ENCODE measurements at regions not wholly inside any gene's neighbourhood (a gene's known extent, or its start where the extent isn't known, plus 50 kb on each side); places are given as distances from the start of the nearest gene placed in this dataset.

DNA sequence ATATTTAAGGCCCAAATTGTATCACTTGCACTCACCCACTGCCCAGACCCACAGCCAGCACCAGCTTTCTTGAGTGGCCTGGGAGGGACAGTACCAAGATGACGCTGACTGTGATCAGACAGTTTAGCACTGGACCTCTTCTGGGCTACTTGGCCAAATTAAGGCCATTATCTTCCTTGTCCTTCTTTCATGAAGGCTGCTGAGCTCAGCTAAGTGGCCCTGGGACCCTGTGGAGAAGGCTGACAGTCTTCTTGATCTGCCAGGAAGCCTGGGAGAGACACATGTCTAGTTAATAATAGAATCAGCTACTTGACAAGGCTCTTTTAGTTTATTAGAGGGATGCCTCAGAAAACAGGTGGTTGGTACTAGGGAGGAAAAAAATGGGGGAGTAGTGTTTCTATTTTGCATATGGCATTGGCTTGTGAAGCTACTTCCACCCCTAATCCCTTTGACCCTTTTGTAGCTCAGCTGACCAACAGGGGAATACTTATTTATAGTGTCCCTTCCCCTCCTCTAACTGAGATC, 127.9 kb upstream of the NTM start:
- DNase-seq, result no peak

DNA sequence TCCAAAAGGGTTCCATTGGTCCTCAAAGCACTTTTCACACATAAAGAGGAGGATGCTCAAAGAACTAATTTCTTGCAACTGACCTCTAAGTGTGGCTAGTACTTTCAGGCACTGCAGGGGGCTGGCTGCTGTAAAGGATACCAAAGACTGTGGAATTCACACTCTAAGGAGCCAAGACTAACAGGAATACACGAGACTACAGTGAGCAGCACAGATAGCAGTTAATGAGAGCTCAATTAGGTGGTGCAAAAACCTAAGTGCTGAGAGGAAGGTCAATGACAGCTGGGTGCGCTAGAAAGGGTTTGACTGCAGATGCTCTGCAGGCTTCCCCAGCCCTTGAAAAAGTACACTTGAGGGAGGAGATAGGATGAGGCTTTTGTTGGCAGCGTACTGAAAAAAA, 124.3 kb upstream of the NTM start:
- DNase-seq, result no peak

DNA sequence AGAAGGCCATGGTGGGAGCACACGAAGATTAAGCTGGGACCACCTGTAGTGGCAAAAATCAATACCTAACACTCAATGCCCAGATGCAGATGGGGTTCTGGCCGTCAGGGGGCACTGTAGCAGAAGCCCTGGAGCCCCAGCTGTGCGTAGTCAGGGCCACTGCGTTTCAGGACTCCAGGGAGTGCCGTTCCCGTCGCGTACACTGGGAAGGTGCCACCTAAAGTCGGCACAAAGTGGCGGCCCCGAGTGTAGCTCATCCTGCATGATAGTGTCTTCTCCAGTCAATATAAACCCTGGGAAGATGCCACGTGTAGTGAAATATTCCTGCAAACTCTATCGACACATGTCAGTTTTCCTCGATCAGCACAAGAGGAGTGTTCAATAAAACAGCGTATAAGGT, 123.8 kb upstream of the NTM start:
- no peak for DNase-seq

DNA sequence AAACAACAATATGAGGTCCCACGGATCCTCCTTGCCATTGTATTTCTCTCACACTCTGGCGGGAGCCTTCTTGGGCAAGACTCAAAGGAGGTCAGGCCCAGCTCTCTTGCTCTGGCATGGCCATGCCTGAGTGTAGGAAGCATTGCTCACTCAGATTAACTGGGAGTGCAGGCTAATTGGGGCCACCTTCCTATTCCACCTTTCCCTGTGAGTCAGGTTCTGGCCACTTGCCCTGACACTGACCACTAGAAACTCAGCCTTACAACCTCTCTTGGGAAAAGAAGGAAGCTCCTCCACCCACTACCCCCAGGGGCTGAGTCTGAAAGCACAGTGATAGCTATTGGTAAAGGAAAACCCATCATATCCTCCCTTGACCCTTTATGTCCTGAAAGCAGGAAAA, 121.8 kb upstream of the NTM start:
- no peak for DNase-seq

DNA sequence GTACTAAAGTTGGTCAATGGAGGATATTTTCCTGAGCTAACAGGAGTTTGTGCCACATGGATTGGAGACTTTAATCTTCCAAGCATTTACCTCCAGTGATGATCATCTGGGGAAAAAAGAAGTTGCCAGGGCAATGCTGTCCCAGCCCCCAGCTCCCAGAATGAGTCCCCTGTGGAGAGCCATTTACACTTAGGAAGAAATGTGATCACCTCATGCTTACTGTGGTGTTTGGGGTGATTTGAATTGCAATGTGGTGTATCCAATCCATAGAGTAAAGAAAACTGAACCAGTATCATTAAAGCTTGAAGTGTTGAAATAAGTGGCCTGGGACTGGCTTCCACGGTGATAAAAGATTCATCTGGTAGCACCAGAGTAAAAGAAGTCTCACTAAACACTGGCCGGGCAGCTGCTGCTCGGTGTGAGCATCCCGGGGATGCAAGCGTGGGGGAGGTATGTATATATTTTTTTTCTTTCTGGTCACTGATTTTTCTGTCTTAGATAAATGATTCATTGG, 117.2 kb upstream of the NTM start:
- DNase-seq, result no peak

DNA sequence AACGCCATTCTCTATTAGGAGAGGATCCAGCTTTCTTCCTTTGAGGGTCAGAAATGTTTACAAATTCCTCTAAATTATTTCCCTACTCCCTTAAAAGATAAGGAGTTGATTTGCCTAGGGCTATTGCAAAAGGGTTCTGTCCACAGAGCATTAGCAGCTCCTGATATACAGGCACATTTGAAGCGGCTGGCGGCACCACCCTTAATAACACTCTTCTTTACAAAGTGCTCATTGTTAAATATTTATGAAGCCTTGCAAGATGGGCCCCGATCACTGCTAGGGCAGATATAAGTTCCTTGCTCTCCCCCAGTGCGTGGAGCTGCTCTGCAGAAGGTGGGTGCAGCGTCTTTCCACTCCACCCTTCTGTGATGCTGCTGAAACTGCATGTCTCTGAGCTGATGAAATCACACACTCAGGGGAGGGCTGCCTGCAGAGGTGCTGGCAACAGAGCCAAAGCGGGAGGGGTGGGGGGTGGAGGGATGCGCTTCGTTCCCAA, 116.7 kb upstream of the NTM start:
- DNase-seq, result no peak

DNA sequence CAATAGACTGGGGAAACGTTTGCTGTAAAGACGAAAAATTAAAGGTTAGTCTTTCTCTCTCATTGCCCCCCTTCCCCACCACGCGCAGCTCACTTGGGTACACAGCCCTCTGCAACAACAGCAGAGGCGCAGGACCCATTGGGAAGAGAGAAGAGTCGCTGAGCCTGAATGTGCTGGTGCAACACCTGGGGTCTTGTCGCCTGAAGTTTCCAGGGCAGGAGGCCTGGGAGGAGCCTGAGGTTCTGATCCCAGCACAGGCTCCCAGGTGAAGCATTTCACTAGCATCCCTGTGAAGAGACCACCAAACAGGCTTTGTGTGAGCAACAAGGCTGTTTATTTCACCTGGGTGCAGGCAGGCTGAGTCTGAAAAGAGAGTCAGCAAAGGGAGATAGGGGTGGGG, 116.2 kb upstream of the NTM start:
- no peak for DNase-seq

DNA sequence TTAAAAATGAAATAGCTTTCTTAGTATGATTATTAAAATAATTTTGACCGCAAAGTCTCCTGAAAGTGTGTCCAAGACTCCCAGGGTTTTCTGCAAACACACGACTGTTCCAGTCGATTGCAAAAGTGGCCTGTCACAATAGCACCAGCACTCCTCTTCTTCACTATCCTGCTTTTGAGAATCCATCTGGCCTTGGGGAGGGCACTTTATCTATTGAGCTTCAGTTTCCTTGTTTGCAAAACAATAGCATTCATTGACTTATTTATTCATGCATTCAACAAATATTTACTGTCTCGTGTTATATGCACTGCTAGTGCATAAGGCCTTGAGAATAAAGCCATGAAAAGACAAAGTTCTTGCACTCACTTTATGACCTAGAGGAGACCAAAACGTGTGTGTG, 96.2 kb upstream of the NTM start:
- DNase-seq, result no peak

DNA sequence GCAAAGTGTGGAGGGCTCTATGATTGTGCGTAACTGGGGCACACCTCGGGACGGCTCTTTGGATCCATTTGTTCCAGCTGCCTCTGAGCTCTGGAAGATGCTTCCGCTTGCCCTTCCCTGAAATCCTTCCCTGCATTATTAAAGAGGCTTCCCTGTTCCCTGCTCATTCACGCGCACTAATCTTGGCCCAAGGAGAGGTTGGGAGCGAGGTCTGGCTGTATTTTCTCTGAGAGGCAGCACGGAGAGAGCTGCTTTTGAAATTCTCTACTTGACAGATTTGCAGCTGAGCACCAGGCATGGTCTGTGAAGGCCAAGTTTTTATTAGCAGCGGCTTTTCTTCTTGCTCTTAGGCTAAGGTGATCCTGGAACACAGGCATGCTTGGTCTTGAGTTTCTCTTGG, 94.8 kb upstream of the NTM start:
- no peak for DNase-seq

DNA sequence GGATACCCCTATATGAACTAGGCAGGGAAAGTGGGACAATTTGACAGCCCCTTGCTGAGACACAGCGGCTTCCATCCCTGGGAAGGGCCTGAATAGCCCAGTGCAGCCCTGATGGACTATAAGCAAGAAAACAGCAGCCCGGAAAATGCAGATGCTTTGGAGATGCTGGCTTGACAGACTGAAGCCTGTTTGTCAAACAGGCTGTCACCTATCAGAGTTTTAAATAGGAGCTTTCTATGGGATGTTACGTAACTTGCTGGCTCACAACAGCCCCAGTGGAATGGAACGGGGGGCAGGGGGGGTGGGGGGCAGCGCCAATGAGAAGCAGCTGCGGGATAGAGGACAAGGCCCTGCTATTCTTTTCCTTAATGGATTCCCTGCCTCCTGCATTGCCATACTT, 91.9 kb upstream of the NTM start:
- no peak for DNase-seq

DNA sequence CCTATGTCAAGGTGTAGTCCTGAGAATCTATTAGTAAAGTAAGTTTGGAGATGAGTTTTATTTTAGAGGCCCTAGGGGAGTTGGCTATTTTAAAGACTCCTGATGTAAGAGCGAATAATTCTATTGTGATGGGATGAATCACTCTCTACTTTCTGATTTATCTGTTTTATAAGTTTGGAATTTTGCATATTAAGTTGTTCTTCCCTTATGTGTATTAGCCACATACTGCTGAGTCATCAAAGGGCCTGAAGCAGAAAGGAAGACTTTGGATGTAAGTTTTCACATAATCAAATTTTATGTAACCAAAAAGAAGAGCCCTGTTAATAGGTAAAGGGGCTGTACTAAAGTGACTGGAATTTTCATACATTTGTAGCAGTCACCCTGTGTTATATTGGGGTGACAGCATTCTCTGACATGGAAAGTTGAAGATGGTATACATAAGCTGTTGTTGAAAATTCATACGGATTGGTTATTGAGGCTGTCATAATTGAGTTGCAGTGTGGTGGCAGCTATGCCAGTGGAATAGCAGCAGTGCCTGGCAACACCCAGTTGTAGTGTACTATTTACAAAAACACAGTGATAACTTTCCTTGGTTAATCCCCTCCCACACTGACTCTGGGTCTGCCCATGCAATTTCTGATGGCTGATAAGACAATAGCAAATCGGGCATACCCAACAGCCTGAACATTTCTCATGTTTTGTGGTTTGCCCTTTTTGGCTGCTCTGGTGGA, 90.6 kb upstream of the NTM start:
- no peak for DNase-seq

DNA sequence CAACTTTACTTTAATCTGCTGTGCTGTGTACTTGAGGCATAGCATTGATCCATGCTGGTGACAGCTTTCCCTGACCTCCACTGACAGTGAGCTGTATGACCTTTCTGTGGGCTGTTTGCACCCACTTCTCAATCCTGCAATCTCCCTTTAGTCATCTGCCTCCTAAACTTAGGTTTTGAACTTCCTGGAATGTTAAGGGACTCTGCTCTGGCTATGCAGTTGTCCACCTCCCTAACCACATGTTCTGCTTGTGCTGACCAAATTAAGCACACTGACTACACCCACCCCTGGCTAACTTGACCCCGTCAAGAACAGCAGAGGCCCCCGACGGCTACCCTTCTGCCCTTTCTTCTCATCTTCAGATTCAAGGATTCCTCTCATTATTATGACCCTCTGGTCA, 89.1 kb upstream of the NTM start:
- no peak for DNase-seq

DNA sequence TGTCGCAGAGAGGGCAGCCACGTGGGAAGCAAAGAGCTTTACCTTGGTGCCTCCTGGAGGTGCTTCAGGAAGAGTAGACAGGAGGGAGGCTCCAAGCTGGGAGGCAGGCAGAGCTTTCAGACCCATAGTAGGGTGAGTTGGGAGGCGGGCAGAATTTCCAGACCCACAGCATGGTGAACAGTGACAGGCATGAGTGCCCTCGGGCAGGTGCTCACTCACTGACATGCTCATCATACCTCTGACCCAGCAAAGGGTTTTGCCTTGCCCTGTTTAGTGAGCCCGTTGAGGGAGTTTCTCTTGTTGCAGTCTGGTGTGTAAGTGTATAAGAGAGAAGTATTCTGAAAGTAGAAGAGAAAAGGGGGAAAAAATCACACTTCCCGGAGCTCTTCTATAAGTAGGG, 86.4 kb upstream of the NTM start:
- DNase-seq, result no peak

DNA sequence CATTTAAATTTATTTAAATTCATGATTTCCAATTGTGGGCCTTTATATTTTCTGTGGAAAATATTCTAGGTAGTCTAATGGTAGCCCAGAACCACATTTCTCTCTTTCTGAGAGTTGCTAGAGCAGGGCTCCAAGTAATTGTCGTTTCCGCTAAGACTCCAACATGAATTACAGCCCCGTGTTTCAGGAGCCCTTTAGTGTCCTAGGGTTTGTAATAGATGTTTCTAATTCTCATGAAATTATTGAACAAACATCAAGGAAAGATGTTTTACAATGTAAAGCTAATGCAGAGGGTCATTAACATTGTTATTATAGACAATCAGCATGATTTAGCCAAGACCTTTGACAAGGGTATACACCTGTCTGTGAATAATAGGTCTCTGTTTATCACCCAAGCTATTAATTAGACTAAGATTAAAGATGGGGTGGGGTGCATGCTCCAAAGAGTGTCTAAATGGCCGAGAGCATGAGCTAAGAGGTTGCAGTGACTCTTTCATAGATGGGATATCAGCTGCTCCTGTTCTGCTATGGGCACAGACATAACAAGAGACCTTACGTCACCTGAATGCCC, 81.8 kb upstream of the NTM start:
- no peak for DNase-seq

DNA sequence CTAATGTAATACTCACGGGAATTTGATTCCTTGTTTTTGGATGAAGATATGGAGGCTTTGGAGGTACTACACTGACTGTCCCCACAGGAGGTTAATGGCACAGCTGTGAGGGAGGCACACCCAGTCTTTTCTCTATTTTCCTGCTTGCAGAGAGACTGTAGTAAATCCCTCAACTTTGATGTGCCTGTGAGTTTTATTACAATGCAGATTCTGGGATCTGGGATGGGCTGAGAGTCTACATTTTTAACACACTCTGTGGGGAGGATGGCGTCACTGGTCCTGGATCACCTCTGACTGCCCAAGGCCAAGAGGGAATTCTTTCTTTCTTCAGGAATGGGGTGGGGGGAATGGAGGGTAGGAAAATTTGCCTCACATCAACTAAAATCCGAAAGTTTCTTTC, 80.2 kb upstream of the NTM start:
- DNase-seq, result no peak

DNA sequence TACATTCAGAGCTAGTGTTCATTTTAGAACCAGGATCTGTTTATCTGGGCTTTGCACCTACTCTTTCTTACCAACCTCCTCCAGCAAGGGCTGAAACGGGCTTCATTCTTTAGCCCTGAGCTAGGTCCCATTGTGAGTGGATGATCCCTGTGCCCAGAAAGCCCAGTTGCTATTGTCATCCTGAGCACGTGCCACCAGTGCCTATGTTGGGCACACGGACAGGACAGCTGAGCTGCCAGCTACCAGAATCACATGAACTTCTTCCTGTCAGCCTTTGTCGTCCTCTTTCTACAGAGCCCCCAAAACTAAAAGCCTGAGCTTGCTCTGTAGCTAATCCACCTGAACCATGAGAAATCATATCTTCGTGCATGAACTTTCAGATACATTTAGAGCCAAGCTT, 74.4 kb upstream of the NTM start:
- DNase-seq, result no peak

DNA sequence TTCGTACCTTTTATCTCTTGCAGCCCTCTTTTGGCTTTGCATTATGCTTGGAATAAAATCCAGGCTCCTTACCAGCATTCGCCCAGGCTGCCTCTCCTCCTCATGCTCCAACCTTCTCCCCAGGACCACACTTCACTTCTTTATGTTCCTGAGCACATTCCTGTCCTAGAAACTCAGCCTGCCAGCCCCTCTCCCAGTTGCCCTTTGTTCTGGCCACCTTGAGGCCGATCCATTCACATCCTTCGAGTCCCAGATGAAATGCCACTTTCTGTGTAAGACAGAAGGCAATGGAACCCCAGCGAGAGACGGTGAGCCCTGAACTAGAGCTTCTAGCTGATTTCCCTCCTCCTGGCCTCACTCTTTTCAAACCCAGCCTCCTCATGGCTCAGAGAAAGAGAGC, 73.0 kb upstream of the NTM start:
- no peak for DNase-seq

DNA sequence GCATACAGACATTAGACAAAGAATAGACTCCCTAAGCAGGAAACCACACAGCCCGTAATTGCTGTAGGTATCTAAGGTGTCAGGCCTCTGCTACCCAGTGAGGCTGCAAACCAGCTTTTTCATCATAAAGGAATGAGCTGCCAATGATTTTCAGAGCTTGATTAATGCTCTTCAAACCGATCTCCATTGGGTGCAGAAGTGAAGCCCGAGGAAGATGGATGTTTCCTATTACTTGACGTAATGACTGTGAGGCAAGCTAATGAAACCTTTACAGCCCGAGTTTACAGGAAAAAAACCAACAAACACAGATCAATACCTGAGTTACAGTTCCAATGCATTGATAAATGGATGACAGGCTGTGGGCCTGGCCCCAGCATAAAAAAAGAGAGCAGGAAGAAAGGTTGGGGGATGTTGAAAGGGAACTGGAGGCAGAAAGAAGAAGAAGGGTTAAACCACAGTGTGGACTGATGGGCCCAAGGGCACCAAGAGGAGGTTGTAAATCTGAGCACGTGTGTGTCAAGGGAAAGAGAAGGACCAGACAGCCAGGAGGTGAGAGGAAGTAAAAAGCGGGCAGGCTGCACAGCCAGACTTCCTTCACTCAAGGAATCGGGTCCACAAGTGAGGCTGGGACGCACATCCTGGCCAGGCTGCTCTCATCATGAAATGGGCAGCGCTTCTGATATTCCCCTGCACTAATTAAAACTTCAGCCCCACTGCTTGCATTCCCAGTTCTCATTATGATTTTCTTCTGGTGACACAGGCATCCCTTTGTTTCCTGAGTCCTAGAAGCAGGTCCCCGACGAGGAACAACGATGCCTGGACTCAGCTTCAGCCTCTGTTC, 70.6 kb upstream of the NTM start:
- DNase-seq, result no peak

DNA sequence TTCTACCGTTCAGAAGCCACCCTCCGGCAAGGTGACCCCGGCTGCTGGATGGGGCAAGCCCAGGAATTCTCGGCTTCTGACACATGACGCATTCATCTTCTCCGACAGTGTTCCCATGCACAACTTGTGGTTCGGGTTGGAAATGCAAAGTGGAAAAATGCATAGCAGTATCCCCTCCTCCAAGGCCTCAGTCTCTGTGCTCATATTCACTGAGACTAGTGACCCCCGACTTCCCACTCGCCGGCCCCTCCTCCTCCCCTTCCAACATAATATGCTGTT, 70.0 kb upstream of the NTM start:
- no peak for DNase-seq

DNA sequence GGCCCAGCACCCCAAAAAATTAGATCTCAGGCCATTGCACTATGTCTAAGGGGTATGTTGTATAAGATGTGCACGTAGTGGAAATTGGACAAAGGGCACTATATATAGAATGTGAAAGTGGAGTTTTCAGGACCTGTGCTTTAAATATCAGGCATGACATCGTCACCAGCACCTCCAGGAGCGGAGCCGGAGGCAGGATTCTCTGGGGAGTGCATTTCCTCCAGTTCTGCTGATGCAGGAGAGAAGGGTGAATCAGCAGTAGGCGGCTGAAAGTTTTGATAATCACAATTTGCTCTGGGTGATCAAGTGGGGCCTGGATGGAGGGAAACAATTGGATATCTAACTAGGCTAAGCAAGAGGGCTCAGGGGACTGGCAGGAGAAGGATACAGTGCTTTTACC, 69.1 kb upstream of the NTM start:
- no peak for DNase-seq

DNA sequence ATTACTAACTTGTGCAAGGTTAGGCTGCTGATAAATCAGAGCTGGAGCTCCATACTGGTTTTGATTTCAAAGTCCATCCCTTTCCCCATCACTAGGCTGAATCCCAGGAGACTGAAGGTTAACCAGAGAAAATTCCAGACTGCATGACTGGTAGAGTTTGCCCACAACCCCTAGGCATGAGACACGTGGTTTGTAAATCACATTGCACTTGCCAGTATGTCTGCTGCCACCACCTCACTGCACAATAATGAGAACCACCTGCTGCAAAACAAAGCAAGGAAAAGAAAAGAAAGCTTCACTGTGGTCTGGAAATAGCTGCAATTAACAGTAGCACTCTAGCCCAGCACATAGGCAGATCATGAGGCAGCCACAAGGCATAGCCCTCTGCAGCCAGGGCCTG, 67.6 kb upstream of the NTM start:
- DNase-seq, result no peak

DNA sequence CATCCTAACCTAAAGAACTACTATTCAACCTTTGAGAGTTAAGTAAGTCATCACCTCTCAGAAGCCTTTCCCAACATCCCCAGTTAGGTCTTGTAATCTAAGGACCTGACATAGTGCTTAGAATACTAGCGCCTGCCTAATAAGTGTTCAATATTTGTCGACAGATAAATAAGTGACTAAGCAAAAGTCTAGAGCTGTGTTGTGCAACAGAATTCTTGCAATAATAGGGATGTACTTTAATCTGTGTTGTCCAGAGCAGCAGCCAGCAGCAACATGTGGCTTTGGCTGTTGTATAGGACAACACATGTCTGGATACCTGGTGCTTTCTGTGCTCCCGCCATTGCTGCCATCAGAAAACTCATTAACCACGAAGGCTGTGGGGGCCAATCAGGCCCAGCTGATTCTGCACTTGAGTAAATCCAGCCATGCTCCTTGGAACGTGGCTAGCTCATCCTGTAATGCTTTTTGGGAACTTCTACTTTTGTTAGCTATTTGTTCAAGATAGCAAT, 66.8 kb upstream of the NTM start:
- DNase-seq, result no peak

DNA sequence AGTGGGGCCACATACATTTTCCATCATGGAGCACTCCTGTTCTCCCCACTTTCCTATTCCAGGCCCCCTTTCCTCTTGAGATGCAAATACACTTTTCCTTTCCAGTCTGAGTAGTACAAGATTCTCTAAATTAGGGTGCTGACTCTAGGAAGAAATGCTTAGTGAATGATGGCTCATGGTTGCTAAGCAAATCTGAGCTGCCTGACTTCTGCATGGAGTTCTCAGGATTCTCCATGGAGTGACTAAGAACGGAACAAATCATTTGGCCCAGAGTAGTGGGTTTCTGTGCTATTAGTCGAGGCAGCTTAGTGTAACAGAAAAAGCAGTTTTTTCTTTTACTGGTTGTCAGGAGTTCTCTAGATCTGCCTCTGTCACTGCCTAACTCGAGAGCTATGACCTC, 65.4 kb upstream of the NTM start:
- no peak for DNase-seq

DNA sequence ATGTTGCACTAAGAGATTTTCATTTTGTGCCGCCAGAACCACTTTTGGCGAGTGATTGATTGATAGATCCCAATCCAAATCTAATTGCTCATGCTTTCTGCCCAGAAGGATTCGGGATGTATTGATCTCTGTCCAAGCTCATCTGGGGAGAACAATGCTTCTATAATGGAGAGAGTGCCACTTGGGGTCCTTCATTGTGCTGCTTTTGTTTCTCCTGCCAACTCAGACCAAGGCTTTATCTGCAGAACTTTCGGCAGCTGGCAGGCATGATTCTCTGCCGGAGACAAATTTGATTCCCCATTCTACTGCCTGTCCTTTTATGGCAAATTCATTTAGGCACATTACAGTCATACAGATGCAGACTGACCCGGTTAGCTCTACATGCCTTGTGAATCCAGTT, 62.9 kb upstream of the NTM start:
- no peak for DNase-seq

Data from NCI-H2171 (cell line).